Femur (tissue), 1 donor: ENCODE measurements at regions not wholly inside any gene's neighbourhood (a gene's known extent, or its start where the extent isn't known, plus 50 kb on each side); places are given as distances from the start of the nearest gene placed in this dataset.

ENCODE experiments used
- DNase-seq: peaks from one replicate; pipeline ENCODE4 v3.0.0-alpha.2; 2017

- no peak for DNase-seq
Observed at GRCh38 chr2:157076526-157077161, 180.9 kb upstream of the GALNT5 start.

GRCh38 chr2:157077753-157078350 lies 179.7 kb upstream of the GALNT5 start:
- no peak for DNase-seq

- DNase-seq = no peak
Observed at GRCh38 chr2:157082950-157083349, 174.6 kb upstream of the GALNT5 start.

- no peak for DNase-seq
Observed at GRCh38 chr2:157085522-157085921, 172.0 kb upstream of the GALNT5 start.

- peak; percentile 43 for DNase-seq
Observed at GRCh38 chr2:157087373-157088002, 170.0 kb upstream of the GALNT5 start.

GRCh38 chr2:157093666-157094065 lies 163.8 kb upstream of the GALNT5 start:
- no peak for DNase-seq

GRCh38 chr2:157105372-157105771 lies 152.1 kb upstream of the GALNT5 start:
- no peak for DNase-seq

GRCh38 chr2:157106950-157107349 lies 150.6 kb upstream of the GALNT5 start:
- DNase-seq = no peak

- DNase-seq = no peak
Observed at GRCh38 chr2:157107460-157107859, 150.0 kb upstream of the GALNT5 start.

GRCh38 chr2:157107877-157108276 lies 149.6 kb upstream of the GALNT5 start:
- no peak for DNase-seq

GRCh38 chr2:157122776-157123175 lies 134.7 kb upstream of the GALNT5 start:
- DNase-seq = no peak

- DNase-seq = no peak
Observed at GRCh38 chr2:157124731-157125130, 132.8 kb upstream of the GALNT5 start.

- no peak for DNase-seq
Observed at GRCh38 chr2:157125685-157126084, 131.8 kb upstream of the GALNT5 start.

- no peak for DNase-seq
Observed at GRCh38 chr2:157127249-157128012, 130.1 kb upstream of the GALNT5 start.

- DNase-seq = no peak
Observed at GRCh38 chr2:157143901-157144300, 113.6 kb upstream of the GALNT5 start.

- DNase-seq = no peak
Observed at GRCh38 chr2:157149270-157149669, 108.2 kb upstream of the GALNT5 start.

GRCh38 chr2:157150747-157151146 lies 106.8 kb upstream of the GALNT5 start:
- DNase-seq = no peak

GRCh38 chr2:157152362-157152761 lies 105.1 kb upstream of the GALNT5 start:
- no peak for DNase-seq

- no peak for DNase-seq
Observed at GRCh38 chr2:157155992-157156391, 101.5 kb upstream of the GALNT5 start.

GRCh38 chr2:157158111-157158510 lies 99.4 kb upstream of the GALNT5 start:
- DNase-seq = no peak

- no peak for DNase-seq
Observed at GRCh38 chr2:157159221-157159934, 98.1 kb upstream of the GALNT5 start.

GRCh38 chr2:157160111-157160510 lies 97.4 kb upstream of the GALNT5 start:
- DNase-seq = no peak

- DNase-seq = no peak
Observed at GRCh38 chr2:157164370-157164769, 93.1 kb upstream of the GALNT5 start.
